ENCODE measurements at regions not wholly inside any gene's neighbourhood (a gene's known extent, or its start where the extent isn't known, plus 50 kb on each side); places are given as distances from the start of the nearest gene placed in this dataset.
"Not testable (repeated sequence)": the region's sequence is repeated elsewhere in the genome, so short reads cannot be mapped to it uniquely, and the experiment has no call there.

GRCh38 chr5:118392491-118392890 lies 595.9 kb downstream of the DTWD2 start:
- Histone ChIP-seq H3K36me3 (ENCODE audit: control insufficient read depth, insufficient read depth, low read length) (no peaks in the 10 kb centered on the region), H3K27me3 (replicated peaks; ENCODE audit: control insufficient read depth, insufficient read depth, low read length) (no peaks in the 10 kb centered on the region), H3K4me3 (replicated peaks; ENCODE audit: low read depth, low read length) (no peak overlapping the region)
- DNase-seq (ENCODE audit: extremely low read depth, insufficient read length) = no peak
- TF ChIP-seq CTCF (IDR thresholded peaks at IDR 0.05; ENCODE audit: insufficient read depth, low read length, poor library complexity, severe bottlenecking) = no peak

- H3K4me3 ChIP-seq (replicated peaks; ENCODE audit: low read depth, low read length); H3K36me3 ChIP-seq (ENCODE audit: control insufficient read depth, insufficient read depth, low read length); H3K27me3 ChIP-seq (replicated peaks; ENCODE audit: control insufficient read depth, insufficient read depth, low read length); DNase-seq (ENCODE audit: extremely low read depth, insufficient read length): not testable (repeated sequence)
These were observed 605.4 kb downstream of the DTWD2 start for GRCh38 chr5:118382931-118383330.

- Histone ChIP-seq H3K36me3 (ENCODE audit: control insufficient read depth, insufficient read depth, low read length) (no peaks in the 10 kb centered on the region), H3K4me3 (replicated peaks; ENCODE audit: low read depth, low read length) (no peak overlapping the region), H3K27me3 (replicated peaks; ENCODE audit: control insufficient read depth, insufficient read depth, low read length) (no peaks in the 10 kb centered on the region)
- no peak for DNase-seq (ENCODE audit: extremely low read depth, insufficient read length)
- TF ChIP-seq CTCF (IDR thresholded peaks at IDR 0.05; ENCODE audit: insufficient read depth, low read length, poor library complexity, severe bottlenecking) = no peak
These were observed 608.9 kb downstream of the DTWD2 start for GRCh38 chr5:118379470-118379869.

- no peak for DNase-seq (ENCODE audit: extremely low read depth, insufficient read length)
These were observed 609.4 kb downstream of the DTWD2 start for GRCh38 chr5:118378959-118379358.

GRCh38 chr5:118377420-118377819 lies 610.9 kb downstream of the DTWD2 start:
- Histone ChIP-seq H3K4me3 (replicated peaks; ENCODE audit: low read depth, low read length) (no peak overlapping the region), H3K36me3 (ENCODE audit: control insufficient read depth, insufficient read depth, low read length) (no peaks in the 10 kb centered on the region), H3K27me3 (replicated peaks; ENCODE audit: control insufficient read depth, insufficient read depth, low read length) (no peaks in the 10 kb centered on the region)
- no peak for DNase-seq (ENCODE audit: extremely low read depth, insufficient read length)
- TF ChIP-seq CTCF (IDR thresholded peaks at IDR 0.05; ENCODE audit: insufficient read depth, low read length, poor library complexity, severe bottlenecking) = no peak

More at GRCh38 chr5:118378959-118379358, 609.4 kb downstream of the DTWD2 start:
- Histone ChIP-seq H3K27me3 (replicated peaks; ENCODE audit: control insufficient read depth, insufficient read depth, low read length) (no peaks in the 10 kb centered on the region), H3K36me3 (ENCODE audit: control insufficient read depth, insufficient read depth, low read length) (no peaks in the 10 kb centered on the region), H3K4me3 (replicated peaks; ENCODE audit: low read depth, low read length) (no peak overlapping the region)
- no peak for TF ChIP-seq CTCF (IDR thresholded peaks at IDR 0.05; ENCODE audit: insufficient read depth, low read length, poor library complexity, severe bottlenecking)

- no peak for TF ChIP-seq CTCF (IDR thresholded peaks at IDR 0.05; ENCODE audit: insufficient read depth, low read length, poor library complexity, severe bottlenecking)
- no peak overlapping the region for H3K4me3 ChIP-seq (replicated peaks; ENCODE audit: low read depth, low read length)
- H3K36me3 ChIP-seq (ENCODE audit: control insufficient read depth, insufficient read depth, low read length) = no peaks in the 10 kb centered on the region
- H3K27me3 ChIP-seq (replicated peaks; ENCODE audit: control insufficient read depth, insufficient read depth, low read length) = no peaks in the 10 kb centered on the region
- DNase-seq (ENCODE audit: extremely low read depth, insufficient read length) = no peak
These were observed 616.1 kb downstream of the DTWD2 start for GRCh38 chr5:118371973-118372831.

Data from GM06990 (cell line).